ENCODE measurements at regions not wholly inside any gene's neighbourhood (a gene's known extent, or its start where the extent isn't known, plus 50 kb on each side); places are given as distances from the start of the nearest gene placed in this dataset.
A peak's percentile ranks its signal among the peaks of the same experiment; 100 is the strongest.

- TF ChIP-seq CTCF (IDR thresholded peaks at IDR 0.05; ENCODE audit: low read depth, low read length, missing control alignments), result no peak
- in situ Hi-C loops (cut with HindIII; ENCODE audit: low sequenced_read_pairs), result no loop called here
- H3K4me3 ChIP-seq (ENCODE audit: low read depth, low read length), result no peak overlapping the region
- DNase-seq (ENCODE audit: low read depth), result no peak
Measured at GRCh38 chr3:16085884-16086608, 88.4 kb upstream of the GALNT15 start.

- in situ Hi-C loops (cut with HindIII; ENCODE audit: low sequenced_read_pairs), result no loop called here
- H3K4me3 ChIP-seq (ENCODE audit: low read depth, low read length), result no peak overlapping the region
- no peak for TF ChIP-seq CTCF (IDR thresholded peaks at IDR 0.05; ENCODE audit: low read depth, low read length, missing control alignments)
- no peak for DNase-seq (ENCODE audit: low read depth)
Measured at GRCh38 chr3:16086690-16087089, 87.8 kb upstream of the GALNT15 start.

GRCh38 chr3:16088496-16088895, 86.0 kb upstream of the GALNT15 start:
- H3K4me3 ChIP-seq (ENCODE audit: low read depth, low read length), result no peak overlapping the region
- in situ Hi-C loops (cut with HindIII; ENCODE audit: low sequenced_read_pairs), result no loop called here
- TF ChIP-seq CTCF (IDR thresholded peaks at IDR 0.05; ENCODE audit: low read depth, low read length, missing control alignments), result no peak
- DNase-seq (ENCODE audit: low read depth), result no peak

- in situ Hi-C loops (cut with HindIII; ENCODE audit: low sequenced_read_pairs), result no loop called here
- no peak for DNase-seq (ENCODE audit: low read depth)
- no peak overlapping the region for H3K4me3 ChIP-seq (ENCODE audit: low read depth, low read length)
- TF ChIP-seq CTCF (IDR thresholded peaks at IDR 0.05; ENCODE audit: low read depth, low read length, missing control alignments), result no peak
Measured at GRCh38 chr3:16089521-16089920, 85.0 kb upstream of the GALNT15 start.

- no peak overlapping the region for H3K4me3 ChIP-seq (ENCODE audit: low read depth, low read length)
- TF ChIP-seq CTCF (IDR thresholded peaks at IDR 0.05; ENCODE audit: low read depth, low read length, missing control alignments), result no peak
- in situ Hi-C loops (cut with HindIII; ENCODE audit: low sequenced_read_pairs), result no loop called here
- peak; percentile 95 for DNase-seq (ENCODE audit: low read depth)
Measured at GRCh38 chr3:16090024-16090423, 84.5 kb upstream of the GALNT15 start.

- no peak for DNase-seq (ENCODE audit: low read depth)
- no peak for TF ChIP-seq CTCF (IDR thresholded peaks at IDR 0.05; ENCODE audit: low read depth, low read length, missing control alignments)
- no peak overlapping the region for H3K4me3 ChIP-seq (ENCODE audit: low read depth, low read length)
- in situ Hi-C loops (cut with HindIII; ENCODE audit: low sequenced_read_pairs), result no loop called here
Measured at GRCh38 chr3:16090706-16091105, 83.8 kb upstream of the GALNT15 start.
